NCI-H2081 (cell line): ENCODE measurements at regions not wholly inside any gene's neighbourhood (a gene's known extent, or its start where the extent isn't known, plus 50 kb on each side); places are given as distances from the start of the nearest gene placed in this dataset.
A peak's percentile ranks its signal among the peaks of the same experiment; 100 is the strongest.
"Not testable (repeated sequence)": the region's sequence is repeated elsewhere in the genome, so short reads cannot be mapped to it uniquely, and the experiment has no call there.

ENCODE experiments used
- DNase-seq, 2 experiments: peaks; one replicate each; lab custom pipeline; 2025; lab: John Stamatoyannopoulos, UW

GRCh38 chr1:189522441-189522840 is 955.2 kb downstream of the BRINP3 start:
- DNase-seq: no peak

GRCh38 chr1:189524501-189524900 is 953.2 kb downstream of the BRINP3 start:
- DNase-seq: no peak

- no peak for DNase-seq
These were observed 947.5 kb downstream of the BRINP3 start for GRCh38 chr1:189530162-189530561.

- no peak for DNase-seq
These were observed 939.4 kb downstream of the BRINP3 start for GRCh38 chr1:189538271-189538670.

- DNase-seq: no peak
These were observed 927.2 kb downstream of the BRINP3 start for GRCh38 chr1:189550498-189550897.

GRCh38 chr1:189563784-189564183 is 913.9 kb downstream of the BRINP3 start:
- DNase-seq: no peak

GRCh38 chr1:189567890-189568289 is 909.8 kb downstream of the BRINP3 start:
- DNase-seq: peak in 1 of 2 experiments; percentile 43

GRCh38 chr1:189596197-189596596 is 881.5 kb downstream of the BRINP3 start:
- no peak for DNase-seq

- peak; percentile 82 to 92 for DNase-seq
These were observed 880.6 kb downstream of the BRINP3 start for GRCh38 chr1:189597083-189597482.

GRCh38 chr1:189605226-189605625 is 872.4 kb downstream of the BRINP3 start:
- no peak for DNase-seq

GRCh38 chr1:189606047-189606446 is 871.6 kb downstream of the BRINP3 start:
- no peak for DNase-seq

GRCh38 chr1:189606795-189607476 is 870.7 kb downstream of the BRINP3 start:
- no peak for DNase-seq

GRCh38 chr1:189607477-189608096 is 870.1 kb downstream of the BRINP3 start:
- DNase-seq: no peak

- DNase-seq: no peak
These were observed 868.5 kb downstream of the BRINP3 start for GRCh38 chr1:189609167-189609566.

GRCh38 chr1:189616893-189617292 is 860.8 kb downstream of the BRINP3 start:
- no peak for DNase-seq

- peak; percentile 29 to 41 for DNase-seq
These were observed 857.9 kb downstream of the BRINP3 start for GRCh38 chr1:189619682-189620332.

- no peak for DNase-seq
These were observed 857.2 kb downstream of the BRINP3 start for GRCh38 chr1:189620471-189620870.

- DNase-seq: no peak
These were observed 854.3 kb downstream of the BRINP3 start for GRCh38 chr1:189623336-189623735.

GRCh38 chr1:189627427-189627826 is 850.2 kb downstream of the BRINP3 start:
- DNase-seq: no peak

- no peak for DNase-seq
These were observed 848.8 kb downstream of the BRINP3 start for GRCh38 chr1:189628857-189629256.

- DNase-seq: no peak
These were observed 844.0 kb downstream of the BRINP3 start for GRCh38 chr1:189633658-189634057.

GRCh38 chr1:189637041-189637440 is 840.6 kb downstream of the BRINP3 start:
- no peak for DNase-seq

GRCh38 chr1:189644156-189644555 is 833.5 kb downstream of the BRINP3 start:
- DNase-seq: not testable (repeated sequence)
